M059J (cell line): ENCODE measurements at regions not wholly inside any gene's neighbourhood (a gene's known extent, or its start where the extent isn't known, plus 50 kb on each side); places are given as distances from the start of the nearest gene placed in this dataset.

Source experiments
- DNase-seq: peaks from one replicate; pipeline ENCODE4 v3.0.0-alpha.2; 2012; ENCODE audit warnings: low read depth

GRCh38 chr2:30368258-30368657 lies 78.8 kb upstream of the LCLAT1 start:
- peak; percentile 82 for DNase-seq

DNA sequence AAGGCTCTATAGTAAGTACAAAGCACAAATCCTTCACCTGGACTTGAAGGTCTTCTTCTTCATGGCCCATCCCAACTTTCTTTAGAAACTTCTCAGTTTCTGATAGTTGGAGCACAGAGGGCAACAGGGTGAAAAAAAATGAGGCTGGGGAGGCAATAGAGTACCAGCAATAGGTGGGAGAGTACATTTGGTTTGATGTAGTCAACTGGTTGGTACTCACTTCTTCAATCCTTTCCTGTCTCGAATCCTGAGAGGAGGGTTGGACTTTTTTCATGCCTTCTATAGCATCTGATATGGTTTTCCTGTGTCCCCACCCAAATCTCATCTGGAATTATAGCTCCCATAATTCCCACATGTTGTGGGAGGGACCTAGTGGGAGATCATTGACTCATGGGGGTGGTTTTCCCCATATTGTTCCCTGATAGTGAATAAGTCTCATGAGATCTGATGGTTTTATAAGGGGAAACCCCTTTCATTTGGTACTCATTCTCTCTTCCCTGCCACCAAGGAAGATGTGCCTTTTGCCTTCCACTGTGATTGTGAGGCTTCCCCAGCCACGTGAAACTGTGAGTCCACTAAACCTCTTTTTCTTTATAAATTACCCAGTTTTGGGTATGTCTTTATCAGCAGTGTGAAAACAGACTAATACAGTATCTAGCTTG lies 75.9 kb upstream of the LCLAT1 start:
- DNase-seq = no peak

DNA sequence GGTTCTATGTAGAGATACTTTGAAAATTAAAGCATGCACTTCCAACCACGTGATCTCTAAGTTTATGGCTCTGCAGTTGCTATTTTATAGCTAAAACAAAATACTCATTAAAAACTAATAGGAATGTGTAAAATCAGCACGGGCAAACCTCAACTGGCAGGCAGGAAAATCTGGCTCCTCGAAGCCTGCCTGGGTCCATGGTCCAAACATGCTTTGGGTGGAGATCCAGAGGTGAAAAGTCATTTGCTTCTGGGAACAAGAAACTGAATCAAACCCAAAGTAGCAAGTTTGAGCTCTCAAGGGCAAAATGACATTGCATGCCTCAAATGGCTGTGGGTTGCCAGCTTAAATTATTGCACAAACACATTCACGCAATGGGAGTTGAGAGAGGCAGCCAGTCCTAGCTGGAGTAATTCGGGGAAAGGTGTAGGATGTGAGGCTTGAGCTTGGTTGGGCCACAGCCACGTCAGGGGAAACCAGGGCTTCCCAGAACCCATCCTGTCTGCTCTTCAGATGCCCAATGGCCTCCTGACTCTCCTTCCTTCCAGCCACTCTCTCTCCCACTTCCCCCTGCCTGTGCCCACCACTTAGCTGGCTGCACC lies 75.2 kb upstream of the LCLAT1 start:
- peak; percentile 52 for DNase-seq

GRCh38 chr2:30372826-30373225 lies 74.2 kb upstream of the LCLAT1 start:
- no peak for DNase-seq

DNA sequence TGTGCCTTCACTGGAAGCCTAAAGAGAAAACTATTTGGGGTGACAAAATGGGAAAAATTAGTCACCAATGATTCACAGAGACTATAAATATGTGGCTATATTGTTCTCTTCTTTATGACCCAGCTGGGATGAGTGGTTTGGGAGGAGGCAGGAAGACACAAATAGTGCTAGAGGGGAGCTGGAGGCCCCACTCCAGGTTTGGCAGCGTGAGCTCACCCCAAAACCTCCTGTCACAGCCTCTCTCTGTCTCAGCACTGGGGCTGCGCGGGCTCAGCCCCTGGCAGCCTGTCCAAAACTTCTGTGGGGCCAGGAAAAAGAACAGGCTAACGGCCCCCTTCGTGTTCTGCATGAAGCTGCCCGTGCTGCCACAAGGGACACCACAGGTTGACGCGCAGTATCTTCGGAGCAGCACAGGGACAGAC lies 73.2 kb upstream of the LCLAT1 start:
- peak; percentile 87 for DNase-seq

DNA sequence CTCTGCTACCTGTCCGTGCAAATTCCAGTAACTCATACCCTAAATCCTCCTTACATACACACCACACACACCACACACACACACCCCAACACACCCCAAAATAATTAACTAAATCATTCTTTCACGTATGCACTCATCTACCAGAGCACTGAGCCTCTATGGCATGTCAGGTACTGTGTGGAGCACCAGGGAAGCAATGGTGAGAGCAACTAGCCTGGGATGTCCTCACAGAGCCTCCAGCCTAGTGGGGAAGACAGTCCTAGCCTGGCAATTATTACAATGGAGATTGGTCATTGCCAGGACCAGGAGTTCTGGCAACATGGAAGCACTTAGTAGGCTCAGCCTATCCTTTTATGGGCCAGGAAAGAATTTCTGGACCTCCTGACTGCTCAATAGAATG lies 72.7 kb upstream of the LCLAT1 start:
- no peak for DNase-seq

DNA sequence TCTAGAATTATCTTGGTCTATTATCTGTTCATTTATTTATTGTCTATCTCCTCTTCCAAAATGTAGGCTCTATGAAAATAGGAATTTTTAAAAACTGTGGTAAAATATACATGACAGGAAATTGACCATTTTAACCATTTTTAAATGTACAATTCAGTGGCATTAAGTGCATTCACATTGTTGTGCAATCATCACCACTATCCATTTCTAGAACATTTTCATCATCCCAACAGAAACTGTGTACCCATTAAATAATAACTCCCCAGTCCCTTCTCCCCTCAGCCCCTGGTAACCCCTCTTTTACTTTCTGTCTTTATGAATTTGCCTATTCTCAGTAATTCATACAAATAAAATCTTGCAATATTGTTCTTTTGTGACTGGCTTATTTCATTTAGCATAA lies 71.1 kb upstream of the LCLAT1 start:
- DNase-seq = no peak

DNA sequence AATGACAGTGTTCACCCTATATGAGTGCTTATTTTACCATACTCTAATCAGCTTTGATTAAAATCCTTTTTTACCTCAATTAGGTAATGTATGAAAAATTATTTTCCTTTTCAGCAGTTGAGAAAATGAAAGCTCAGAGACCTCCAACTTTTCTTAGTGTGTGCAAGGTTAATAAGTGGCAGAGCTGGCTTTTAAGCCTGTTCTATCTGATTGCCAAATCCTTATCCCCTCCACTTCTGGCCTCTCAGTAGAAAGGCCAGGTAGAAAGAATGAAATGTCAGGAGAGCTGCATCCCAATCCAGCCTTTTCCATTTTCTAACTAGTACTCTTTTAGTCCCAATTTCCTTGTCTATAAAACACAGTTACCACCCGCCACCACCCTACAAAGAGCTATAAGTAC lies 67.6 kb upstream of the LCLAT1 start:
- no peak for DNase-seq

DNA sequence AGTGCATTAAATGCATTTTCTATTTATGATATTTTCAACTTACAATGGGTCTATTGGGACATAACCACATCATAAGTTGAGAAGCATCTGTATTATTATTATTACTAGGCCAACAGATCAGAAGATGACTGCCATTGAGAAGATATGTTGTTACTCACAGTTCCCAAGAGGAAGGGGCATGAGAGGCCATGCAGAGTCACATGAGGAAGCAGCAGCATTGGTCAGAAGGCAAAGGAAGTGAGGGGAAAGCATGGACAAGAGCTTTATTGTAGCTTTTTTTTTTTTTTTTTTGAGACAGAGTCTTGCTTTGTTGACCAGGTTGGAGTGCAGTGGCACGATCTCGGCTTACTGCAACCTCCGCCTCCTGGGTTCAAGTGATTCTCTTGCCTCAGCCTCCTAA lies 66.2 kb upstream of the LCLAT1 start:
- no peak for DNase-seq

DNA sequence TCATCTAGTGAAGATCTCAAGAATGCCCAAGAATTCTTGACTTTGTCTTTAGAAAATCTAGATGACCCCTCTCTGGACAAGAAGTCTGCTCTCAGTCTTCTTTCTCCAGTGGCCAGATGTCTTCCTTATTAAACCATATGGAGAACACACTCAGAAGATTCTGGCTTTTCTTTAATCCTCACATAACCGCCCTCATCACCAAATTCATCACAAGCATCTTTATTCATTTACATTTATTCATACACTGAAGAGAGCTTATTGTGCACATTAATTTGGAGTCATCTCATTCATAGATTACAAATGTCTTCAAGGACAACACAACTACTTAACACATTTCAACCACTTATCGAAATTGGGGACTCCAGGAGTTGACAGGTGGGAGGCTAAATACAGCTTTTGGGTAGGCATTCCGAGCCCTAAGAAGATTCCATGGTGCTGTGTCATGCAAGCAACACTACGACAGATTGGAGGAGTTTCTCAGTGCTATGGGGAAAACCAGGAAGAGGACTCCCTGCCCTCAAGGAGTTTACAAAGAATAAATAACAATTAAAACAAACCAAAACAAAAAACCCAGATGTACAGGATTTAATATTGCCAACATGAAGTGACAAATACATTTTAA lies 64.8 kb upstream of the LCLAT1 start:
- no peak for DNase-seq

DNA sequence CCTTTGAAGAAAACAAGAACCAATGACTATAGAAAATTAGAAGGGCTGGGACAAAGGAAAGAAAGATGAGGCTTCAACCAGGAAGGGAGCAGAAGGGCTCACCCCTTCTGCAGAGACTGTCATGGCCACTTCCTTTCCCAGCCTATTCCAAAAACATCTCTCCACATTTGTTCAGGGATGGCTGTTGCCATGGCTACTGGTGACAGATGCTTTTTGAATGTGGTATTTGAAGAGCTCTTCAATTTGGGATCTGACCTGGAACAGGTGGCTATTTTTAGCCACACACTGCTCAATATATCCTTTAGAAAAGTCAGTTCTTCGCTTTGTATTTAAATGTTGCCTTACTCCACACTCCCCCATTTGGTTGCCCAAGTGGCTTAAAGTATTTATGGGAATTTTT lies 64.1 kb upstream of the LCLAT1 start:
- no peak for DNase-seq

DNA sequence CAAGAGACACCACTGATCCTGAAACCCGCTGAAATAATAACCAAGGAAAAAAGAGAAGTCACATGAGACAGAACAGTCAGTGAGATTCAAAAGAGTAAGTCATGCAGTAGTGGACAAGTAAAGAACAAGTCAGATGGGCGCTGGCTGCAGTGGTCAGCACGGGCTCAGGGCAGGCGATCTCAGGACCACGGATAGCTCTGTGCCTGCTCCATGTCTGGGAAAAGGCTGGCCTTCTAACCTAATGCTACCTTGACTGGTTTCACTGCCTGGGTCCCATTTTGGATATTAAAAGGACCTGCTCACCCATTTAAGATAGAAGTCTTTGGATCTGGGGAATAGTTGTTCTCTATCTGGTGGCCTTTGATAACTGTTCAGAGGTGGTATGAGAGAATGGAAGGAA lies 61.7 kb upstream of the LCLAT1 start:
- DNase-seq = peak; percentile 40

DNA sequence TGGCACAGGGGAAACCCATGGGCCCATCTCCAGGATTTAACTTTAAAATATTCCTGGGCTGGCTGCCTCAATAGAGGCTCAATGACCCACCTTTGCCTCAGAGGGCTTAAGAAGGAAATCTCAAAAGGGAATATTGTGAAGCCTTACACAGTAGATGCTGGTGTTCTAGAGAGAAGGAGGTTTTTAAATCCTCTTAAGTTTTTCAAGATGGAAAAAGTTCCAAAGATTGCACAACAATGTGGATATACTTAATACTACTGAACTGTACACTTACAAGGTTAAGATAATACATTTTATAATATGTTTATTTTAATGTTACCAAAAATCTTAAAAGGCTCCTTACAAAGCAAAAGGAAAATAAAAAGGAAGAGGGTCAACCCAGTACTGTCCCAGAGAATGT lies 54.9 kb upstream of the LCLAT1 start:
- DNase-seq = no peak

DNA sequence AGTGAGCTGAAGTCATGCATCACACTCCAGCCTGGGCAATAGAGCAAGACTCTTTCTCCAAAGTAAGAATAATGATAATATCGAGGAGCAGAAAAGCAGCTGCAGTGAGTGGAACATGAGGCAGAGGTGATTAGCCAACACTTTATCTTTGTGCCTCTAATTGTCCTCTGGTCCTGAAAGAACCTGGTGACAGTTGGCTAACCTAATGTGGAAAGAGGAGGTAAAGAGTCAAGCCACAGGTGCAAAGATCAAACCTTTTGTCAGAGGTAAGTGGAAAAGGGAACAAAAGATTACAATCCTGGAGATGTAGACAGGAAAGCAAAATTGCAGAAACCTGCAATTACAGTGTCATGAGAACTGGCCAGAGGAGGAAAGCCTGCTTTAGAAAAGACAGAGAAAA lies 53.5 kb upstream of the LCLAT1 start:
- DNase-seq = no peak

- no peak for DNase-seq
These were observed 53.0 kb upstream of the LCLAT1 start for GRCh38 chr2:30394096-30394495.

GRCh38 chr2:30396436-30397232 lies 50.4 kb upstream of the LCLAT1 start:
- no peak for DNase-seq
